ENCODE measurements at regions not wholly inside any gene's neighbourhood (a gene's known extent, or its start where the extent isn't known, plus 50 kb on each side); places are given as distances from the start of the nearest gene placed in this dataset.

- TF ChIP-seq CTCF (IDR thresholded peaks at IDR 0.05) (no peak), POLR2A (IDR thresholded peaks at IDR 0.05) (no peak)
Observed at GRCh38 chr13:48873081-48873480, 102.6 kb upstream of the FNDC3A start.

All from Peyer's patch (tissue), 4 donors.